Neutrophil (primary cell): ENCODE measurements at regions not wholly inside any gene's neighbourhood (a gene's known extent, or its start where the extent isn't known, plus 50 kb on each side); places are given as distances from the start of the nearest gene placed in this dataset.

Source experiments
- H3K27ac ChIP-seq: fragments of 200-600 bp; sonication (generic); 2 replicates; pipeline ENCODE4 v1.5.1; 2016; ENCODE audit warnings: mild to moderate bottlenecking, moderate library complexity
- H3K27me3 ChIP-seq: fragments of 200-600 bp; sonication (generic); 2 replicates; pipeline ENCODE4 v1.6.0; 2016; ENCODE audit warnings: mild to moderate bottlenecking
- H3K36me3 ChIP-seq: fragments of 200-600 bp; sonication (generic); 2 replicates; pipeline ENCODE4 v1.5.1; 2017
- H3K4me1 ChIP-seq, 2 experiments: fragments of 200-600 bp in 1 of 2; sonication (generic) in 1 of 2; 1 replicate in 1 of 2; 2 replicates in 1 of 2; pipeline versions ENCODE4 v1.5.1 to v1.6.1; 2013 to 2016; ENCODE audit warnings: low read depth in 1 of 2, low read length in 1 of 2, mild to moderate bottlenecking in 1 of 2, moderate library complexity in 1 of 2; ENCODE audit not compliant: control insufficient read depth in 1 of 2, insufficient read depth in 1 of 2
- H3K4me3 ChIP-seq, 2 experiments: fragments of 200-600 bp in 1 of 2; sonication (generic) in 1 of 2; 1 replicate in 1 of 2; 2 replicates in 1 of 2; pipeline ENCODE4 v1.5.1; 2013 to 2016; ENCODE audit warnings: low read depth in 1 of 2, low read length in 1 of 2, mild to moderate bottlenecking in 1 of 2, moderate library complexity in 1 of 2
- H3K9me3 ChIP-seq: fragments of 200-600 bp; sonication (generic); 2 replicates; pipeline ENCODE4 v1.5.1; 2016
- TF ChIP-seq, protein P1 (sequence below): fragments of 200-600 bp; sonication (generic); IDR thresholded peaks from 2 replicates; pipeline ENCODE4 v1.5.1; 2016; ENCODE audit warnings: antibody characterized with exemption

GRCh38 chr17:14923981-14924380 is 341.1 kb downstream of the PMP22 start:
- Histone ChIP-seq H3K27me3 (no peaks in the 10 kb centered on the region), H3K36me3 (no peaks in the 10 kb centered on the region), H3K4me1 (no peaks in the 10 kb centered on the region), H3K27ac (no peak overlapping the region), H3K9me3 (no peaks in the 10 kb centered on the region), H3K4me3 (no peak overlapping the region)
- TF ChIP-seq, protein P1, sequence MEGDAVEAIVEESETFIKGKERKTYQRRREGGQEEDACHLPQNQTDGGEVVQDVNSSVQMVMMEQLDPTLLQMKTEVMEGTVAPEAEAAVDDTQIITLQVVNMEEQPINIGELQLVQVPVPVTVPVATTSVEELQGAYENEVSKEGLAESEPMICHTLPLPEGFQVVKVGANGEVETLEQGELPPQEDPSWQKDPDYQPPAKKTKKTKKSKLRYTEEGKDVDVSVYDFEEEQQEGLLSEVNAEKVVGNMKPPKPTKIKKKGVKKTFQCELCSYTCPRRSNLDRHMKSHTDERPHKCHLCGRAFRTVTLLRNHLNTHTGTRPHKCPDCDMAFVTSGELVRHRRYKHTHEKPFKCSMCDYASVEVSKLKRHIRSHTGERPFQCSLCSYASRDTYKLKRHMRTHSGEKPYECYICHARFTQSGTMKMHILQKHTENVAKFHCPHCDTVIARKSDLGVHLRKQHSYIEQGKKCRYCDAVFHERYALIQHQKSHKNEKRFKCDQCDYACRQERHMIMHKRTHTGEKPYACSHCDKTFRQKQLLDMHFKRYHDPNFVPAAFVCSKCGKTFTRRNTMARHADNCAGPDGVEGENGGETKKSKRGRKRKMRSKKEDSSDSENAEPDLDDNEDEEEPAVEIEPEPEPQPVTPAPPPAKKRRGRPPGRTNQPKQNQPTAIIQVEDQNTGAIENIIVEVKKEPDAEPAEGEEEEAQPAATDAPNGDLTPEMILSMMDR = no peak

DNA sequence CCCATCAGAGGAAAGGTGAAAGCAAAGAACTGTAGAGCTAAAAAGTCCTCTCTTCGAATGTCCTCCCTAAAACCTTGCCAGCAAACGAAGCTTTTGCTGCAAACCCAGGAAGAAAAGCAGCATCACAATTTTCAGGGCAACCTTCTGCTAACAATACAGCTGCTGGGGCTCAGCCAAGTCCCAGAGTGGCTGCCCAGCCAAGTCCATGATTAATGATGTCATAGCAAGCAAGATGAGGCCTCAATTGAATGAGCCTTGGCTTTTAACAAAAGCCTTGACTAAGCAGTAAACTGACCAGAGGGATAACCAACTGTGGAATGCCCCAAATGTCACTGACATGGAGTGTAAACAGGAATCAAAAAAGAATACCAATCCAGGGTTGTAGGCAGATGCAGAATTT is 342.7 kb downstream of the PMP22 start:
- Histone ChIP-seq H3K27ac (no peak overlapping the region), H3K4me1 (no peaks in the 10 kb centered on the region), H3K27me3 (no peaks in the 10 kb centered on the region), H3K36me3 (no peaks in the 10 kb centered on the region), H3K4me3 (no peak overlapping the region), H3K9me3 (no peaks in the 10 kb centered on the region)
- TF ChIP-seq, protein P1 = no peak

DNA sequence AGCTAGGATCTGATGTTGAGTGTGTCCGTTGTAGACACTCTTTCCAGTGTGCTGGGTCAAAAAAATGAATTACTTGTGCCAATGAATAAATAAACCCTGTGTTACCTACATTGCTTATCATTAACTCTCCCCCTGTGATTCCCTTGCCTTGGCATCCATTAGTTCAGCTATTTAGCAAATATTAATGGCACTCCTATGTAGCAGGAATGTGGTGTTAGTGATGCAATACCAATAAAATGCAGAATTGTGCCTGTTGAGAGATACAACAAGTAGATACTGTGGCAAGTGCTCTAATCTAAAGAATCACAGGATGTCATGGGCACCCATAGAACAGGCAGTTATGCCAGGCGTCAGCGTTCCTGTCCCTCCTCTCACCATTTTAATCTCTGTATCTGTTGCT is 343.2 kb downstream of the PMP22 start:
- TF ChIP-seq, protein P1 = no peak
- no peak overlapping the region for H3K27ac ChIP-seq
- H3K27me3 ChIP-seq = no peaks in the 10 kb centered on the region
- H3K9me3 ChIP-seq = no peaks in the 10 kb centered on the region
- no peaks in the 10 kb centered on the region for H3K36me3 ChIP-seq
- H3K4me3 ChIP-seq = no peak overlapping the region
- H3K4me1 ChIP-seq = no peaks in the 10 kb centered on the region

- H3K27me3 ChIP-seq = no peaks in the 10 kb centered on the region
- TF ChIP-seq, protein P1 = no peak
These were observed 345.4 kb downstream of the PMP22 start for GRCh38 chr17:14919631-14920213.

DNA sequence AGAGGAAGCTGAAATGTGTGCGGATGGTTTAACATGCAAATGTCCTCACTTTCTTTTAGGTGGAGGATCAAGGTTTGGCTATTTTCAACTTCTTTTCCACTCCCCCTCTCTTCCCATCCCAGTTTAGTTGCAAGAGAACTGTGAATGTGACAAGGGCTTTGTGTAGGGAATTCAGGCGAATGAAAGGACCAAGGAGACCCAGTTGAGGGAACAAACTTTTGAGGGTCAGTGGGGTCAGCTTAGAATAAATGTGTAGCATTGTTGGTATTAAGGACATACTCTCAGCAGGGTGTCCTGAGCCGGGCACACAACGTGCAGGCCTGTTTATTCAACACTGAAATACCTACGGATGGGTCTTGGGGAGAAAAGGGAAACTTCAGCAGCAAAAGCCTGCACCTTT is 346.0 kb downstream of the PMP22 start:
- Histone ChIP-seq H3K4me3 (no peak overlapping the region), H3K36me3 (no peaks in the 10 kb centered on the region), H3K27me3 (no peaks in the 10 kb centered on the region), H3K9me3 (no peaks in the 10 kb centered on the region), H3K4me1 (no peaks in the 10 kb centered on the region), H3K27ac (no peak overlapping the region)
- TF ChIP-seq, protein P1 = no peak

More at GRCh38 chr17:14919631-14920213, 345.4 kb downstream of the PMP22 start:
- no peak overlapping the region for H3K27ac ChIP-seq
- H3K36me3 ChIP-seq = no peaks in the 10 kb centered on the region
- H3K4me1 ChIP-seq = no peaks in the 10 kb centered on the region
- no peak overlapping the region for H3K4me3 ChIP-seq
- no peaks in the 10 kb centered on the region for H3K9me3 ChIP-seq

DNA sequence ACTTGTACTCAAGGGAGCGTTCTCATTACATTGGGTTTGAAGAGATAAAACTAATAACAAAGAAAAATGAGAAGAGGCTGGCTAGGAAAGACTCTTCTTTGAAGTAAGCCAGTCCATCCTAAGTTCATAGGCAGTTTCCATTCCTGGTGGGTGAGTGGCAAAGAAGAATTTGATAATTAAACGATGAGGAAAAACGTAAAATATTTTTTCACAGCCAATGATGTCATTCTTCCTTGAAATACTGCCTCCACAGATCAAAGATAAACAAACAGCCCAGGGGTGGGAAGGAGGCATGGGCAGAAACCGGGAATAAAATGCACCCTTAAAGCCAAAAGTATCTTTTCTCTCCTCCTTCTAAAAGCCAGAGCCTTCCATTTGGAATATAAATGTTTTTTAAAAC is 346.6 kb downstream of the PMP22 start:
- Histone ChIP-seq H3K9me3 (no peaks in the 10 kb centered on the region), H3K4me3 (no peak overlapping the region), H3K4me1 (no peaks in the 10 kb centered on the region), H3K27ac (no peak overlapping the region), H3K36me3 (no peaks in the 10 kb centered on the region), H3K27me3 (no peaks in the 10 kb centered on the region)
- TF ChIP-seq, protein P1 = no peak
